ENCODE measurements at regions not wholly inside any gene's neighbourhood (a gene's known extent, or its start where the extent isn't known, plus 50 kb on each side); places are given as distances from the start of the nearest gene placed in this dataset.

- TF ChIP-seq CTCF (IDR thresholded peaks at IDR 0.05) (no peak), EP300 (IDR thresholded peaks at IDR 0.05) (no peak), POLR2A (IDR thresholded peaks at IDR 0.05) (no peak)
- Histone ChIP-seq H3K36me3 (no peaks in the 10 kb centered on the region), H3K27ac (no peak overlapping the region), H3K27me3 (no peaks in the 10 kb centered on the region), H3K9me3 (no peaks in the 10 kb centered on the region), H3K4me1 (ENCODE audit: insufficient read depth) (no peaks in the 10 kb centered on the region), H3K4me3 (no peak overlapping the region)
- intact Hi-C loops (cut with DNase I) = no loop called here
- no peak for DNase-seq
Measured at GRCh38 chr11:98621767-98622166, 399.0 kb upstream of the CNTN5 start.

- no peaks in the 10 kb centered on the region for H3K4me1 ChIP-seq (ENCODE audit: insufficient read depth)
- DNase-seq = no peak
- intact Hi-C loops (cut with DNase I) = no loop called here
- no peaks in the 10 kb centered on the region for H3K27me3 ChIP-seq
- 80 to 91% (median 89%) methylated on average over 2 of the region's 2 CpGs for WGBS, 3 donors
- H3K9me3 ChIP-seq = no peaks in the 10 kb centered on the region
- no peak overlapping the region for H3K4me3 ChIP-seq
- H3K27ac ChIP-seq = no peak overlapping the region
- no peak for TF ChIP-seq CTCF (IDR thresholded peaks at IDR 0.05)
- TF ChIP-seq EP300 (IDR thresholded peaks at IDR 0.05) = no peak
- no peak for TF ChIP-seq POLR2A (IDR thresholded peaks at IDR 0.05)
- no peaks in the 10 kb centered on the region for H3K36me3 ChIP-seq
Measured at GRCh38 chr11:98625526-98625925, 395.2 kb upstream of the CNTN5 start.

- TF ChIP-seq CTCF (IDR thresholded peaks at IDR 0.05) (no peak), EP300 (IDR thresholded peaks at IDR 0.05) (no peak), POLR2A (IDR thresholded peaks at IDR 0.05) (no peak)
- Histone ChIP-seq H3K4me1 (ENCODE audit: insufficient read depth) (no peaks in the 10 kb centered on the region), H3K27ac (no peak overlapping the region), H3K36me3 (no peaks in the 10 kb centered on the region), H3K9me3 (no peaks in the 10 kb centered on the region), H3K4me3 (no peak overlapping the region), H3K27me3 (no peaks in the 10 kb centered on the region)
- no peak for DNase-seq
- 65 to 72% (median 66%) methylated on average over 8 of the region's 8 CpGs for WGBS, 3 donors
- intact Hi-C loops (cut with DNase I) = no loop called here
Measured at GRCh38 chr11:98630736-98631135, 390.0 kb upstream of the CNTN5 start.

GRCh38 chr11:98657711-98658110, 363.0 kb upstream of the CNTN5 start:
- no peak for DNase-seq
- intact Hi-C loops (cut with DNase I) = no loop called here
- Histone ChIP-seq H3K9me3 (no peaks in the 10 kb centered on the region), H3K27me3 (no peaks in the 10 kb centered on the region), H3K4me1 (ENCODE audit: insufficient read depth) (no peaks in the 10 kb centered on the region), H3K4me3 (no peak overlapping the region), H3K27ac (no peak overlapping the region), H3K36me3 (no peaks in the 10 kb centered on the region)
- TF ChIP-seq POLR2A (IDR thresholded peaks at IDR 0.05) (no peak), EP300 (IDR thresholded peaks at IDR 0.05) (no peak), CTCF (IDR thresholded peaks at IDR 0.05) (no peak)

GRCh38 chr11:98659431-98659830, 361.3 kb upstream of the CNTN5 start:
- Histone ChIP-seq H3K27ac (no peak overlapping the region), H3K4me1 (ENCODE audit: insufficient read depth) (no peaks in the 10 kb centered on the region), H3K9me3 (no peaks in the 10 kb centered on the region), H3K36me3 (no peaks in the 10 kb centered on the region), H3K4me3 (no peak overlapping the region), H3K27me3 (no peaks in the 10 kb centered on the region)
- TF ChIP-seq CTCF (IDR thresholded peaks at IDR 0.05) = no peak
- TF ChIP-seq POLR2A (IDR thresholded peaks at IDR 0.05) = no peak
- no peak for TF ChIP-seq EP300 (IDR thresholded peaks at IDR 0.05)
- intact Hi-C loops (cut with DNase I) = no loop called here
- 54 to 59% (median 58%) methylated on average over 4 of the region's 4 CpGs for WGBS, 3 donors
- DNase-seq = no peak
